ENCODE measurements at regions not wholly inside any gene's neighbourhood (a gene's known extent, or its start where the extent isn't known, plus 50 kb on each side); places are given as distances from the start of the nearest gene placed in this dataset.

DNA sequence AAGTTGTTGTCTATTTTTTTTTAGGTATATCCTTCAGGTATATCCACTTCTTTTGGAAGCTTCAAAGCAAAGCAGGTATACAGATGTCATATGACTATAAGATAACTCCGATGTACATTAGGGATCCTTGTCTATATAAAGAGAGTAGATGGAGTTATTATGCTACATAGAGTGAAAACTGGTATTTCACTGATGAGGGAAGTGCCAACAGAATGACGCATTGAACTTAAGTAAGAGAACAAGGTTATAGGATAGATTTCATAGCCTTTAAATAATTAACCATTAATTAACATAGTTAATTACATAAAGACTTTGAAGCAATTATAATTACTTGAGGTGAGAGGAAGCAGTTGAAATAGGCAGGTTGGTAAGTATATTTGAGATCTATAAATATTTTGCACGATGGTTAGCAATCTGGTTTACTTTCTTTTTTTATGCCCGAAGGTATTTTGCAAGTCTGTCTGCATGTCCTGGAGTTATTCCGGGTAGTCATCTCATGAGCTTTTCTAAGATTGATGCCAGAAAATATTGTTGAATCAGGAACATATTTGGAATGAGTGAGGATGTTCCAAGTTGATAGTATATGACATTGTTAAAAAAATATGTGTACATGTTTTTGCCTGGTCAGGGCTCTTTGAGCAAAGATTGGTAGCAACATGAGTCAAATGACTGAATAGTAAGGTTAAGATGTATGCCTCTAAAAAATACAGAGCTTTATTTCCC, 299.5 kb upstream of the KCNMB2 start (continued):
- TF ChIP-seq, protein P1, sequence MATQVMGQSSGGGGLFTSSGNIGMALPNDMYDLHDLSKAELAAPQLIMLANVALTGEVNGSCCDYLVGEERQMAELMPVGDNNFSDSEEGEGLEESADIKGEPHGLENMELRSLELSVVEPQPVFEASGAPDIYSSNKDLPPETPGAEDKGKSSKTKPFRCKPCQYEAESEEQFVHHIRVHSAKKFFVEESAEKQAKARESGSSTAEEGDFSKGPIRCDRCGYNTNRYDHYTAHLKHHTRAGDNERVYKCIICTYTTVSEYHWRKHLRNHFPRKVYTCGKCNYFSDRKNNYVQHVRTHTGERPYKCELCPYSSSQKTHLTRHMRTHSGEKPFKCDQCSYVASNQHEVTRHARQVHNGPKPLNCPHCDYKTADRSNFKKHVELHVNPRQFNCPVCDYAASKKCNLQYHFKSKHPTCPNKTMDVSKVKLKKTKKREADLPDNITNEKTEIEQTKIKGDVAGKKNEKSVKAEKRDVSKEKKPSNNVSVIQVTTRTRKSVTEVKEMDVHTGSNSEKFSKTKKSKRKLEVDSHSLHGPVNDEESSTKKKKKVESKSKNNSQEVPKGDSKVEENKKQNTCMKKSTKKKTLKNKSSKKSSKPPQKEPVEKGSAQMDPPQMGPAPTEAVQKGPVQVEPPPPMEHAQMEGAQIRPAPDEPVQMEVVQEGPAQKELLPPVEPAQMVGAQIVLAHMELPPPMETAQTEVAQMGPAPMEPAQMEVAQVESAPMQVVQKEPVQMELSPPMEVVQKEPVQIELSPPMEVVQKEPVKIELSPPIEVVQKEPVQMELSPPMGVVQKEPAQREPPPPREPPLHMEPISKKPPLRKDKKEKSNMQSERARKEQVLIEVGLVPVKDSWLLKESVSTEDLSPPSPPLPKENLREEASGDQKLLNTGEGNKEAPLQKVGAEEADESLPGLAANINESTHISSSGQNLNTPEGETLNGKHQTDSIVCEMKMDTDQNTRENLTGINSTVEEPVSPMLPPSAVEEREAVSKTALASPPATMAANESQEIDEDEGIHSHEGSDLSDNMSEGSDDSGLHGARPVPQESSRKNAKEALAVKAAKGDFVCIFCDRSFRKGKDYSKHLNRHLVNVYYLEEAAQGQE (IDR thresholded peaks at IDR 0.05) = no peak
- TF ChIP-seq, protein P2, sequence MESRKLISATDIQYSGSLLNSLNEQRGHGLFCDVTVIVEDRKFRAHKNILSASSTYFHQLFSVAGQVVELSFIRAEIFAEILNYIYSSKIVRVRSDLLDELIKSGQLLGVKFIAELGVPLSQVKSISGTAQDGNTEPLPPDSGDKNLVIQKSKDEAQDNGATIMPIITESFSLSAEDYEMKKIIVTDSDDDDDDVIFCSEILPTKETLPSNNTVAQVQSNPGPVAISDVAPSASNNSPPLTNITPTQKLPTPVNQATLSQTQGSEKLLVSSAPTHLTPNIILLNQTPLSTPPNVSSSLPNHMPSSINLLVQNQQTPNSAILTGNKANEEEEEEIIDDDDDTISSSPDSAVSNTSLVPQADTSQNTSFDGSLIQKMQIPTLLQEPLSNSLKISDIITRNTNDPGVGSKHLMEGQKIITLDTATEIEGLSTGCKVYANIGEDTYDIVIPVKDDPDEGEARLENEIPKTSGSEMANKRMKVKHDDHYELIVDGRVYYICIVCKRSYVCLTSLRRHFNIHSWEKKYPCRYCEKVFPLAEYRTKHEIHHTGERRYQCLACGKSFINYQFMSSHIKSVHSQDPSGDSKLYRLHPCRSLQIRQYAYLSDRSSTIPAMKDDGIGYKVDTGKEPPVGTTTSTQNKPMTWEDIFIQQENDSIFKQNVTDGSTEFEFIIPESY (IDR thresholded peaks at IDR 0.05) = no peak
- TF ChIP-seq YY1 (IDR thresholded peaks at IDR 0.05) = no peak

DNA sequence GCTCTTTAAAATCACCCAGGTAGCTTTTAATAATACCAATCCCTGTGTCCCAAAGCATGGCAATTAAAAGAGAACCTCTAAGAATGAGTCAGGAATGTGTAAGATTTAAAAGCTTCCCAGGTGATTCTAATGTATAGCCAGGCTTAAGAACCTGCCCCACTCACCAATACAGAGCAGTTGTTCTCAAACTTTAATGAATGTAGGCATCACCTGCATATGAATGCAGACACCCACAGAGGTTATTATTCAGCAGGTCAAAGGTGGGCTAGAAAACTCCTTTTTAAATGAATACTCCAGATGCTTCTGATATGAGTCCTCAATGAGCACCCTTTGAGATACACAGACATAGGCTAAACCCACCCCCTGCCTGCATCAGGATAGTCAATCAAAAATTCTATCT, 298.1 kb upstream of the KCNMB2 start:
- H3K9me3 ChIP-seq (ENCODE audit: control insufficient read depth in 4 of 4, low read length in 3 of 4) = no peaks in the 10 kb centered on the region
- H3K36me3 ChIP-seq (ENCODE audit: control insufficient read depth in 4 of 4, insufficient read depth in 3 of 4, low read depth in 1 of 4, low read length in 3 of 4) = no peaks in the 10 kb centered on the region
- no peak overlapping the region for H3K27ac ChIP-seq (ENCODE audit: low read depth in 1 of 2, low read length in 2 of 2)
- TF ChIP-seq RXRA (IDR thresholded peaks at IDR 0.05) = no peak
- TF ChIP-seq FOXA1 (IDR thresholded peaks at IDR 0.05) = no peak
- TF ChIP-seq YY1 (IDR thresholded peaks at IDR 0.05) = no peak
- TF ChIP-seq, protein P2 (IDR thresholded peaks at IDR 0.05) = no peak
- TF ChIP-seq, protein P3, sequence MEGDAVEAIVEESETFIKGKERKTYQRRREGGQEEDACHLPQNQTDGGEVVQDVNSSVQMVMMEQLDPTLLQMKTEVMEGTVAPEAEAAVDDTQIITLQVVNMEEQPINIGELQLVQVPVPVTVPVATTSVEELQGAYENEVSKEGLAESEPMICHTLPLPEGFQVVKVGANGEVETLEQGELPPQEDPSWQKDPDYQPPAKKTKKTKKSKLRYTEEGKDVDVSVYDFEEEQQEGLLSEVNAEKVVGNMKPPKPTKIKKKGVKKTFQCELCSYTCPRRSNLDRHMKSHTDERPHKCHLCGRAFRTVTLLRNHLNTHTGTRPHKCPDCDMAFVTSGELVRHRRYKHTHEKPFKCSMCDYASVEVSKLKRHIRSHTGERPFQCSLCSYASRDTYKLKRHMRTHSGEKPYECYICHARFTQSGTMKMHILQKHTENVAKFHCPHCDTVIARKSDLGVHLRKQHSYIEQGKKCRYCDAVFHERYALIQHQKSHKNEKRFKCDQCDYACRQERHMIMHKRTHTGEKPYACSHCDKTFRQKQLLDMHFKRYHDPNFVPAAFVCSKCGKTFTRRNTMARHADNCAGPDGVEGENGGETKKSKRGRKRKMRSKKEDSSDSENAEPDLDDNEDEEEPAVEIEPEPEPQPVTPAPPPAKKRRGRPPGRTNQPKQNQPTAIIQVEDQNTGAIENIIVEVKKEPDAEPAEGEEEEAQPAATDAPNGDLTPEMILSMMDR (IDR thresholded peaks at IDR 0.05; ENCODE audit: low read depth, low read length, missing input control) = no peak
- TF ChIP-seq JUND (IDR thresholded peaks at IDR 0.05) = no peak
- no peak for TF ChIP-seq HNF4G (IDR thresholded peaks at IDR 0.05)
- no peak for TF ChIP-seq RAD21 (IDR thresholded peaks at IDR 0.05)
- TF ChIP-seq, protein P4, sequence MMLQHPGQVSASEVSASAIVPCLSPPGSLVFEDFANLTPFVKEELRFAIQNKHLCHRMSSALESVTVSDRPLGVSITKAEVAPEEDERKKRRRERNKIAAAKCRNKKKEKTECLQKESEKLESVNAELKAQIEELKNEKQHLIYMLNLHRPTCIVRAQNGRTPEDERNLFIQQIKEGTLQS (IDR thresholded peaks at IDR 0.05) = no peak
- no peak for TF ChIP-seq NR2F2 (IDR thresholded peaks at IDR 0.05)
- no peak for TF ChIP-seq HNF4A (conservative IDR thresholded peaks at IDR 0.05)
- H3K4me3 ChIP-seq (ENCODE audit: low read depth in 1 of 3, low read length in 3 of 3) = no peak overlapping the region
- no peaks in the 10 kb centered on the region for H3K4me1 ChIP-seq (ENCODE audit: control insufficient read depth in 4 of 4, insufficient read depth in 4 of 4, low read length in 3 of 4)
- no peaks in the 10 kb centered on the region for H3K27me3 ChIP-seq (ENCODE audit: control insufficient read depth in 4 of 4, insufficient read depth in 4 of 4, low read length in 3 of 4)
- no peak for DNase-seq (ENCODE audit: low spot score)
- H3K9ac ChIP-seq (ENCODE audit: low read depth in 1 of 2, low read length in 2 of 2) = no peak overlapping the region
